Hepatocyte (in vitro differentiated cells): ENCODE measurements at regions not wholly inside any gene's neighbourhood (a gene's known extent, or its start where the extent isn't known, plus 50 kb on each side); places are given as distances from the start of the nearest gene placed in this dataset.

Source experiments
- DNase-seq: peaks from one replicate; pipeline ENCODE4 v3.0.0-alpha.2; 2016; ENCODE audit warnings: low spot score
- H2AFZ ChIP-seq: fragments of 200-600 bp; sonication (generic); 2 replicates; pipeline ENCODE4 v1.6.0; 2016; ENCODE audit warnings: antibody characterized with exemption, mild to moderate bottlenecking
- H3K27ac ChIP-seq: fragments of 200-600 bp; sonication (generic); 2 replicates; pipeline ENCODE4 v1.5.1; 2016; ENCODE audit warnings: mild to moderate bottlenecking
- H3K27me3 ChIP-seq: fragments of 200-600 bp; sonication (generic); 2 replicates; pipeline ENCODE4 v1.6.1; 2016
- H3K36me3 ChIP-seq: fragments of 200-600 bp; sonication (generic); replicated peaks from 2 replicates; pipeline ENCODE4 v1.5.1; 2016; ENCODE audit warnings: low read depth; ENCODE audit not compliant: insufficient read depth
- H3K4me1 ChIP-seq: fragments of 200-600 bp; sonication (generic); 2 replicates; pipeline ENCODE4 v1.5.1; 2016; ENCODE audit warnings: mild to moderate bottlenecking, moderate library complexity; ENCODE audit not compliant: insufficient read depth
- H3K4me2 ChIP-seq: fragments of 200-600 bp; sonication (generic); 2 replicates; pipeline ENCODE4 v1.6.0; 2016
- H3K4me3 ChIP-seq: fragments of 200-600 bp; sonication (generic); 2 replicates; pipeline ENCODE4 v1.5.1; 2016; ENCODE audit warnings: mild to moderate bottlenecking
- H3K79me2 ChIP-seq: fragments of 200-600 bp; sonication (generic); 2 replicates; pipeline ENCODE4 v1.6.0; 2017; ENCODE audit warnings: mild to moderate bottlenecking
- H3K9me2 ChIP-seq: fragments of 200-600 bp; sonication (generic); replicated peaks from 2 replicates; pipeline ENCODE4 v1.6.0; 2017; ENCODE audit warnings: mild to moderate bottlenecking; ENCODE audit not compliant: insufficient read depth
- H3K9me3 ChIP-seq: fragments of 200-600 bp; sonication (generic); 2 replicates; pipeline ENCODE4 v1.5.1; 2016; ENCODE audit warnings: low read depth, mild to moderate bottlenecking
- H4K20me1 ChIP-seq: fragments of 200-600 bp; sonication (generic); 2 replicates; pipeline ENCODE4 v1.6.0; 2016; ENCODE audit warnings: mild to moderate bottlenecking; ENCODE audit not compliant: insufficient read depth, poor library complexity, severe bottlenecking
- EZH2 ChIP-seq: fragments of 200-600 bp; sonication (generic); IDR thresholded peaks from 2 replicates; pipeline ENCODE4 v1.6.1; 2016; ENCODE audit warnings: antibody characterized with exemption, mild to moderate bottlenecking, borderline replicate concordance
- EZH2phosphoT487 ChIP-seq: fragments of 200-600 bp; sonication (generic); IDR thresholded peaks from one replicate; pipeline ENCODE4 v1.6.1; 2018; ENCODE audit warnings: antibody characterized with exemption, mild to moderate bottlenecking, low read depth, moderate library complexity; ENCODE audit not compliant: unreplicated experiment, severe bottlenecking
- WGBS: methylation state at CpG from one replicate; pipeline ENCODE4 v1.1.6; 2016; ENCODE audit warnings: low lambda C conversion rate; ENCODE audit errors: missing lambda C conversion rate; 5-methylcytosine and 5-hydroxymethylcytosine counted together
- TF ChIP-seq, protein P1 (sequence below): fragments of 200-600 bp; sonication (generic); IDR thresholded peaks from 2 replicates; pipeline ENCODE4 v1.5.1; 2016; ENCODE audit warnings: antibody characterized with exemption, mild to moderate bottlenecking; ENCODE audit not compliant: poor library complexity

- H3K4me1 ChIP-seq, result no peaks in the 10 kb centered on the region
- no peak for TF ChIP-seq EZH2
- TF ChIP-seq, protein P1, sequence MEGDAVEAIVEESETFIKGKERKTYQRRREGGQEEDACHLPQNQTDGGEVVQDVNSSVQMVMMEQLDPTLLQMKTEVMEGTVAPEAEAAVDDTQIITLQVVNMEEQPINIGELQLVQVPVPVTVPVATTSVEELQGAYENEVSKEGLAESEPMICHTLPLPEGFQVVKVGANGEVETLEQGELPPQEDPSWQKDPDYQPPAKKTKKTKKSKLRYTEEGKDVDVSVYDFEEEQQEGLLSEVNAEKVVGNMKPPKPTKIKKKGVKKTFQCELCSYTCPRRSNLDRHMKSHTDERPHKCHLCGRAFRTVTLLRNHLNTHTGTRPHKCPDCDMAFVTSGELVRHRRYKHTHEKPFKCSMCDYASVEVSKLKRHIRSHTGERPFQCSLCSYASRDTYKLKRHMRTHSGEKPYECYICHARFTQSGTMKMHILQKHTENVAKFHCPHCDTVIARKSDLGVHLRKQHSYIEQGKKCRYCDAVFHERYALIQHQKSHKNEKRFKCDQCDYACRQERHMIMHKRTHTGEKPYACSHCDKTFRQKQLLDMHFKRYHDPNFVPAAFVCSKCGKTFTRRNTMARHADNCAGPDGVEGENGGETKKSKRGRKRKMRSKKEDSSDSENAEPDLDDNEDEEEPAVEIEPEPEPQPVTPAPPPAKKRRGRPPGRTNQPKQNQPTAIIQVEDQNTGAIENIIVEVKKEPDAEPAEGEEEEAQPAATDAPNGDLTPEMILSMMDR, result no peak
- TF ChIP-seq EZH2phosphoT487, result no peak
These were observed 330.9 kb upstream of the THBS1 start for GRCh38 chr15:39250001-39250400.

DNA sequence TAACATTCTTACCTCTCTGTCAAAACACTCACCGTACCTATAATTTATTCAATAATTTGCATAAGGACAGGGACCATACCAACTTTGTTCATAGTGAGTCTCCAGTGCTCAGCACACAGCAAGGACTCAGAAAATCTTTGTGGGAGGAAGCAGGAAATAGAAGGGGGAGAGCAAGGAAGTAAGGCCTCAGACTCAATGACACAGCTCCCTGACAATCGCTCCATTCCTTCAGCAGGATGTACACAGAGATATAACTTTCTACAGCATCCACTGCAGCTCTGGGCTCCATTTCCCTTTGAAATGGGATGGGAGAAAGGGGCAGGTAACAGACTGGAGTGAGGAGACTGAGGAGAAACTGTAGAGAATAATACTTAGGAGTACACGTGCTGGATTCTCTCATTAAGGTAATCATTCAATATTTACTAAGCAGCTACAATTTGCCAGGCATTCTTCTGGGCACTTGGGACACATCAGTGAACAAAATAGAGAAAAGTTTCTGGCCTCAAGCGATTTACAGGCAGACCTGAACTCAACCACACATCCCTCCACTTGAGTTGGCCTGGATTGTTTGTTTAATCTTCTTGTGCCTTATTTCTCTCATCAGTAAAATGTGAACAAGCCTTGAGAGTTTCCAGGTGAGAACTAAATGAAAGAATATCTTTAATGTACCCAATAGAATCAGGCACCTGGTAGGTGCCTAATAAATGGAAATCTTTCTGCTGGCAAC is 330.3 kb upstream of the THBS1 start:
- H3K79me2 ChIP-seq, result no peaks in the 10 kb centered on the region
- DNase-seq, result no peak
- H4K20me1 ChIP-seq, result no peaks in the 10 kb centered on the region
- no peaks in the 10 kb centered on the region for H3K27me3 ChIP-seq
- WGBS, result 89% methylated on average over 4 of the region's 4 CpGs
- no peak overlapping the region for H3K4me2 ChIP-seq
- H3K36me3 ChIP-seq, result no peaks in the 10 kb centered on the region
- H2AFZ ChIP-seq, result no peak overlapping the region
- no peak overlapping the region for H3K27ac ChIP-seq
- no peaks in the 10 kb centered on the region for H3K9me3 ChIP-seq
- no peaks in the 10 kb centered on the region for H3K9me2 ChIP-seq
- H3K4me3 ChIP-seq, result no peak overlapping the region
- H3K4me1 ChIP-seq, result no peaks in the 10 kb centered on the region
- TF ChIP-seq EZH2 (no peak), EZH2phosphoT487 (no peak)
- TF ChIP-seq, protein P1, result no peak

More at GRCh38 chr15:39250001-39250400, 330.9 kb upstream of the THBS1 start:
- no peak for DNase-seq
- Histone ChIP-seq H3K36me3 (no peaks in the 10 kb centered on the region), H2AFZ (no peak overlapping the region), H3K4me3 (no peak overlapping the region), H3K4me2 (no peak overlapping the region), H3K9me2 (no peaks in the 10 kb centered on the region), H4K20me1 (no peaks in the 10 kb centered on the region), H3K79me2 (no peaks in the 10 kb centered on the region), H3K27ac (no peak overlapping the region), H3K27me3 (no peaks in the 10 kb centered on the region), H3K9me3 (no peaks in the 10 kb centered on the region)
- 3% methylated on average over 1 of the region's 1 CpG for WGBS

DNA sequence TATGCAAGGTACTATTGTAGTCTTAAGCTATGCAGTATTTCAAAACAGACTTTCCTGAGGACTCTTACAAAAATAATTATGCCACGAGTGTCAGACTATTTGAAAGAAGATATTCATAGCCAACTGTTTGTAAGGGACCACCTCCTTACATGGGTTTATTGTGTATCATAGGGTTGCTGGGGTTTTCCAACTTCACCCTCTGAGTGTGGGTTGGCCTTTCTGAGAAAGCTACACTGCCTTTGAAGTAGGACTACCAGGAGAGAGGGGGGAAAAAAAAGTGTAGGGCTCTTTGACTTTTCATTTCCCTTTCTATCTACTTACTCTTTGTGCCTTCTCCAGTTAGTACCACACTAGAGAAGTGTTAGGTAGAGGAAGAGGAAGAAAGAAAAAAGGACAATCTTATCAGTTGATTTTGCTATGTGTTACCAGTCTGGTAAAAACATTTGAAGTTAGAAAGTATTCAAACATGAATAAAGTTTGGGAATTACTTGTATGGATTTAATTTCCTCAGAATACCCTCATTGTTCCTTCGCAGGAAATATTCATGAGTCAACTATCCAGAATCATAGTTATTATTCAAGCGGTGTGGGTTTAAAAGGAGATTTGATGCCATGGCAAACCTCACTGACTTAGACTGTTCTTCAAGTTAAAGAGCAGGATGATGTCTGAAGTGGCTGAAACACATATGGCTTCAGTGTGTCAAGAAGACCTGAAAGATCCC is 329.3 kb upstream of the THBS1 start:
- Histone ChIP-seq H2AFZ (no peak overlapping the region), H3K4me3 (no peak overlapping the region), H4K20me1 (no peaks in the 10 kb centered on the region), H3K27me3 (no peaks in the 10 kb centered on the region), H3K79me2 (no peaks in the 10 kb centered on the region), H3K4me1 (no peaks in the 10 kb centered on the region), H3K9me2 (no peaks in the 10 kb centered on the region), H3K36me3 (no peaks in the 10 kb centered on the region), H3K4me2 (no peak overlapping the region), H3K27ac (no peak overlapping the region), H3K9me3 (no peaks in the 10 kb centered on the region)
- WGBS, result 96% methylated on average over 3 of the region's 3 CpGs
- TF ChIP-seq EZH2 (no peak), EZH2phosphoT487 (no peak)
- TF ChIP-seq, protein P1, result no peak
- no peak for DNase-seq
